Effector memory CD8-positive, alpha-beta T cell (primary cell): ENCODE measurements at regions not wholly inside any gene's neighbourhood (a gene's known extent, or its start where the extent isn't known, plus 50 kb on each side); places are given as distances from the start of the nearest gene placed in this dataset.

Experiments
- ATAC-seq: fragments of 150-1000 bp; cut with Tn5 transposase; replicated peaks from 2 replicates; pipeline ENCODE4 v1.10.0; 2021; ENCODE audit warnings: mild to moderate bottlenecking, moderate library complexity
- DNase-seq, 3 experiments: peaks; one replicate each; pipeline ENCODE4 v3.0.0; 2021
- H3K27ac Mint-ChIP-seq, 2 donors: one replicate each; pipeline ENCODE4 v1.8.0; 2022; ENCODE audit warnings: mild to moderate bottlenecking in 2 of 2, mixed read lengths in 2 of 2, moderate library complexity in 2 of 2
- H3K27me3 Mint-ChIP-seq, 2 donors: one replicate each; pipeline ENCODE4 v1.8.0; 2022; ENCODE audit warnings: mixed read lengths in 2 of 2
- H3K36me3 Mint-ChIP-seq: one replicate; pipeline ENCODE4 v1.8.0; 2022; ENCODE audit warnings: mild to moderate bottlenecking, moderate library complexity, mixed read lengths; ENCODE audit not compliant: insufficient read depth
- H3K4me1 Mint-ChIP-seq, 2 donors: one replicate each; pipeline ENCODE4 v1.8.0; 2022; ENCODE audit warnings: low read depth in 2 of 2, mixed read lengths in 2 of 2
- H3K4me3 Mint-ChIP-seq, 2 donors: one replicate each; pipeline ENCODE4 v1.8.0; 2022; ENCODE audit warnings: mild to moderate bottlenecking in 2 of 2, mixed read lengths in 2 of 2, moderate library complexity in 2 of 2
- H3K9me3 Mint-ChIP-seq, 2 donors: one replicate each; pipeline ENCODE4 v1.8.0; 2022; ENCODE audit warnings: mixed read lengths in 2 of 2

DNA sequence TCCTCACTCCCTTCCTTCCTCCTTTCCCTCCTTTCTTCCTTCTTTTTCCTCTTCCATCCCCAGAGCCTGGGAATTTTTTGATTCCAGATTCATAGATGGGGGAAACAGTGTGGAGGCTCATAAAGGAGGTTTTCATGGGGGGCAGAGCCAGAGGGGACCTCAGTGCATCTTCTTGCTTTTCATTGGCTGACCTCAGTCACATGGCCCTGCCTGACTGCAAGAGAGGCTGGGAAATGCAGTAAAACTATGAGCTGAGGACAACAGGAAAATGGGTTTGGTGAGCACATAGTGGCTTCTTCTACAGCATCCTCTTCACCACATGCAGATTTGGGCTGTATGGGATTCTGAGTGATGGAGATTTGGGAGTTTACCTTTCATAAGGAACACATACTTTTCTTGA, 437.1 kb upstream of the TBX3 start:
- Mint-ChIP-seq H3K27ac (no peak overlapping the region), H3K4me1 (no peaks in the 10 kb centered on the region), H3K9me3 (peaks cover 5 to 15% of the 10 kb centered on the region in 2 donors), H3K36me3 (no peaks in the 10 kb centered on the region), H3K4me3 (no peak overlapping the region), H3K27me3 (no peaks in the 10 kb centered on the region)
- DNase-seq, result no peak
- no peak for ATAC-seq

DNA sequence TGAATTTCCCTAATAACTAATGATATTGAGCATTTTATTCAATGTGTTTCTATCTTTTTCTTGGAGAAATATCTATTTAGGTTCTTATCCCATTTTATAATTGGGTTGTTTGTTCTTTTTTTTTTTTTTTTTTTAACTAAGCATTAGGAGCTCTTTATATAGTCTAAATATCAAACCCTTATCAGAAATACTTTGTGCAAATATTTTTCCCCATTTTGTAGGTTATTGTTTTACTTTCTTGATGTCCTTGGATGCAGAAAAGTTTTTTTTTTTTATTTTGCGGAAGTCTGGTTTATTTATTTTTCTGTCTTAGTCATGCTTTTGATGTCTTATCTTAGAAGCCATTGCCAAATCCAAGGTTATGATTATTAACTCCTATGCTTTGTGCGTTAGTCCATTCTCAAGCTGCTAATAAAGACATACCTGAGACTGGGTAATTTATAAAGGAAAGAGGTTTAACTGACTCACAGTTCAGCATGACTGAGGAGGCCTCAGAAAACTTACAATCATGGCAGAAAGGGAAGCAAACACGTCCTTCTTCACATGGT, 434.3 kb upstream of the TBX3 start:
- H3K27me3 Mint-ChIP-seq, result no peaks in the 10 kb centered on the region
- DNase-seq (no peak), ATAC-seq (no peak)
- H3K9me3 Mint-ChIP-seq, result peaks cover 7 to 9% of the 10 kb centered on the region in 2 donors
- H3K4me1 Mint-ChIP-seq, result no peaks in the 10 kb centered on the region
- no peak overlapping the region for H3K4me3 Mint-ChIP-seq
- no peak overlapping the region for H3K27ac Mint-ChIP-seq
- no peaks in the 10 kb centered on the region for H3K36me3 Mint-ChIP-seq

DNA sequence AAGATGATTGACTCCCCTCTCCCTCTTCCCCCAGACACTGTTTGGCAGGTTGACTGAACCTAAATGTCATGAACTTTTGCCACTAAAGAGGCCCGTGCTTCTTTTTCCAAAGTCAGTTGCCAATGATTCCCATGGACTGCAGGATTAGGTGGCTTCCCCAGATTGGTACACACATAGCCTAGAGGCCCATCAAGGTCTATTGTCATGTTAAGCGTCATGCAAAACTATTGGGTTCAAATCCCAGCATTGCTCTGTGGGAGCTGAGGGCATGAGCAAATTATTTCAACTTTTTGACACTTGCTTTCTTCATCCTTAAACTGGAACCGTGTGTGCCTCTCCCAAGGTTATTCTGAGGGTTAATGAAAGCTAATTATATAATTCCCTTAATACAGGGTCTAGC, 430.2 kb upstream of the TBX3 start:
- H3K27ac Mint-ChIP-seq, result no peak overlapping the region
- DNase-seq, result no peak
- H3K9me3 Mint-ChIP-seq, result peaks cover 0 to 4% of the 10 kb centered on the region in 2 donors
- H3K4me1 Mint-ChIP-seq, result no peaks in the 10 kb centered on the region
- H3K4me3 Mint-ChIP-seq, result no peak overlapping the region
- peaks cover 3% of the 10 kb centered on the region for H3K36me3 Mint-ChIP-seq
- no peak for ATAC-seq
- H3K27me3 Mint-ChIP-seq, result no peaks in the 10 kb centered on the region

DNA sequence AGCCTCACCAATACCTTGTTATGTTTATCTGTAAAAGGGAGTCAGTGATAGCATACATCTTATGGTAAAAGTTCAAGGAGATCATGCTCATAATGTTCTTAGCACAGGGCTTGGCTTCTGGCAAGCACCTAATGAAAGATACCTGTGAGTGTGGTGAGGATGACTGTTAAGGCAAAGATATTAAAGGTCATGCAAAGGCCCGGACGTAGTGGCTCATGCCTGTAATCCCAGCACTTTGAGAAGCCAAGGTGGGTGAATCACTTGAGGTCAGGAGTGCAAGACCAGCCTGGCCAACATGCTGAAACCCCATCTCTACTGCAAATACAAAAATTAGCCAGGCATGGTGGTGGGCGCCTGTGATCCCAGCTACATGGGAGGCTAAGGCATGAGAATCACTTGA, 425.9 kb upstream of the TBX3 start:
- Mint-ChIP-seq H3K27me3 (no peaks in the 10 kb centered on the region), H3K9me3 (peaks cover 7 to 13% of the 10 kb centered on the region in 2 donors), H3K36me3 (peaks cover 3% of the 10 kb centered on the region), H3K4me1 (no peaks in the 10 kb centered on the region), H3K4me3 (no peak overlapping the region), H3K27ac (no peak overlapping the region)
- ATAC-seq (no peak), DNase-seq (no peak)

DNA sequence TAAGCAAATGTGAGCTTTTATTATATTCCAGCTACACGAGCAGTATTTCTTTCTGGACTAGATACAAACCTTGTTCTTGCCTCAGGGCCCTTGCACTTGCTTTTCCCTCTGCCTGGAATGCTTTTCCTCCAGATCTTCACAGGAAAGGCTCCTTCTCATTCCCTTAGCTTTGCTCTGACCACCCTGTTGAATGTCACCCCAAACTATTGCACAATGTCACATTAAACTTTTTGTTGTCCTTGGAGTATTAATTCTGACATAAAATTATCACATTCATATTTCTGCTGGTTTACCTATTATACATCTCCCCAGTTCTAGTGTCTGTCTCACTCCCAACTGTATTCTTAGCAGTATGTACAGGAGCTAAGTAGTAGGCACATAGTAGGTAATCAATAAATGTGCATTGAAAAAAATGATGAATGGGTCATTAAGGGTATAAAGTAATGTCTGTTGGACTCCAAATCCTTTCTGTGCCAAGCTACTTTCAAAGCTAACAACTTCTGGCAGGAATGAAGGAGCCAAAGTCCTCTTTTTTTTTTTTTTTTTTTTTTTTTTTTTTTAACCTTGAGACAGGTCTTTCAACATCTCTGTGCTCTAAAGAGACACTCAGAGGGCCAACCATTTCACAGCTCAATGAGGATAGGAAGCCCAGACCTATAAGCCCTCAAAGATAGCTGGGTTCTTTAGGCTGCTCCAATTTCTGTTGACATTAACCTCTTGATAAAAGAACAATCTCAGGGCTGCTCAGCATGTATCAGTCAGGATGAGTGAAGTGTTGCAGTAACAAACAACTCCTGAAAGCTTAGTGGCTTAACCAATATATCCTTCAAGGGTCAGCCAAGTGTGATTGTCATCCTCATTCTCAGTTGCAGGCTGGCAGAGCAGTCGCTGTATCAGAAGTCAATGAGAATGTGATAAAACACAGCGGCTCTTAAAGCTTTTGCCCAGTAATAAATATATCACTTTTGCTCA, 424.4 kb upstream of the TBX3 start:
- no peak for ATAC-seq
- no peak overlapping the region for H3K27ac Mint-ChIP-seq
- H3K27me3 Mint-ChIP-seq, result no peaks in the 10 kb centered on the region
- DNase-seq, result no peak
- peaks cover 3% of the 10 kb centered on the region for H3K36me3 Mint-ChIP-seq
- H3K4me3 Mint-ChIP-seq, result no peak overlapping the region
- H3K4me1 Mint-ChIP-seq, result no peaks in the 10 kb centered on the region
- H3K9me3 Mint-ChIP-seq, result peaks cover 10 to 19% of the 10 kb centered on the region in 2 donors

DNA sequence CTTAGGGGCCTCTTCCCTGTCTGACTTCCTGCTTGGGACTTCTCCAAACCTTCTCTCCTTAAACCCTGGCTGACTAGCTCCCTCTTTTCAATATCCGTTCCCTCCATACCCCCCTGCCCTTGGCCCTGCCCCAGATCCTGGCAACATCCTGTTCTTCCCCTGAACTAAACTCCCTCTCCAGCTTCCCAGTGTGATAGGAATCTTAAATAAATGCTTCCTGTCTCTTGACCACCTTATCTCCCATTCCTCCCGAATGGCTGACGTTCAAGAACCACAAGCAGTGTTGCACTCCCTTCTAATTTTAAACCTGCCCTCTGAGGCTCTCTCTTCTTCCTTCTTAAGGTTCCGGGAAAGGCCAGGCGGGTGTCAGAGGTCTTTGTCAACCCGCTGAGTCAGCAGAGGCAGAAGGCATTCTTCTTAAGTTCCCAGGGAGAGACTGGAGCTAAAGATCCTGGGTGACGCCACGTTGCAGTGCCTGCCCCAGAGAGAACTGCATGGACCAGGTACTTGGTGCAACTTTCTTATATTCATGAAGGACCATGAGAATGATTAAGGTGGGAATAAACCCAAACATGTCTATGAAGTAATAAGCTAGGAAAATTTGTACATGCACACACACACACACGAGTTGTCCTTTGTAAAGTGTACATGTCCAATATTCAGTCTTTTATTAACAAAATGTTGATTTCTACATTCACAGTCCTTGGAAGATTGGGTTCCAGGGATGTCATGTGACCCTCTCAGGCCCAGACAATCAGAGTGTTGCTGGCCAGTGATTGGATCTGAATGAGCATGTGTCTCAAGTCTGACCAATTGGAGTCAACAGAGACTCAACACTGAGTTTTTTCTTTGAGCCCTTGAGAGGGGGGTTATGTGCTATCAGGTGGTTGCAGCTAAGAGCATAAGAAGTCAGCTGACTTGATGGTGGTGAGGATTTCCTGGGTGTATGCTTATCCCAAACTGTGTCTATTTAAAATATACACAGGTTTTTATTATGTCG, 420.2 kb upstream of the TBX3 start:
- ATAC-seq (no peak), DNase-seq (no peak)
- Mint-ChIP-seq H3K27ac (no peak overlapping the region), H3K4me3 (no peak overlapping the region), H3K36me3 (no peaks in the 10 kb centered on the region), H3K9me3 (peaks cover 14 to 27% of the 10 kb centered on the region in 2 donors), H3K4me1 (no peaks in the 10 kb centered on the region), H3K27me3 (no peaks in the 10 kb centered on the region)

DNA sequence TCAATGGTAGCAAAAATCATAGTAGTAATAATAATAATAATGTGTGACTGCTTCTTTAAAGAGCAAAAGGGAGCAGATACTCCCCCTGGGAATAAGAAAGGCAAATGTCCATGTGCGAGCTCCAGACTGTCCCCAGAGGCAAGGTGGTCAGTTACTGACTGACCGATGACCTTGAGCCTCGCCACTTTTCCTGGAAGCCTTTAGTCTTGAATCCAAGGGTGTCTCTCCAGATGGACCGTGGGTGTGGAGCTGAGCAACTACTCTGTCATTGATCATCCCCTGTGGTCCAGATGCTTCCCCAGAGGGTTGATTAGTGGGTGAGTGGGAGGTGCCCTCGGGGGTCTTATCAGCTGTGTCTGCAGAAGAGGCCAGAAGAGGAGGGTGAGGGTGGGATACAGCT, 418.5 kb upstream of the TBX3 start:
- Mint-ChIP-seq H3K27me3 (no peaks in the 10 kb centered on the region), H3K27ac (no peak overlapping the region), H3K9me3 (peaks cover 21 to 34% of the 10 kb centered on the region in 2 donors), H3K36me3 (no peaks in the 10 kb centered on the region), H3K4me3 (no peak overlapping the region), H3K4me1 (no peaks in the 10 kb centered on the region)
- ATAC-seq (no peak), DNase-seq (no peak)

DNA sequence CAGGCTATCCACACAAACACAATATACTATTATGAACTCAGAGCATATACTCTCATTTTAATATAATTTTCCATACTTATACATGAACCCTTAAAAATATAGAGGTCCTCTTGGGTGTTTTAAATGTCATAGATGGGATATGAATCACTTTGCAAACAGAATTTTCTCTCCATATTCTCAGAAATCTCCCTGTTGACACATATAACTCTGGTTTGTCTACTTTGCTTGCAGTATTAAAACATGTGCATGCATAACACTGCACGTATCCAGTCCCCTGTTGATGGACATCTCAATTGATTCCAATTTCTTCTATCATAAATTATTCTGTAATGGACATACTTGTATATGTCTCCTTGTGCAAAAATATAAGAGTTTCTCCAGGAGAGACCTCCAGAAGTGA, 417.5 kb upstream of the TBX3 start:
- ATAC-seq, result no peak
- Mint-ChIP-seq H3K36me3 (no peaks in the 10 kb centered on the region), H3K4me3 (no peak overlapping the region)

DNA sequence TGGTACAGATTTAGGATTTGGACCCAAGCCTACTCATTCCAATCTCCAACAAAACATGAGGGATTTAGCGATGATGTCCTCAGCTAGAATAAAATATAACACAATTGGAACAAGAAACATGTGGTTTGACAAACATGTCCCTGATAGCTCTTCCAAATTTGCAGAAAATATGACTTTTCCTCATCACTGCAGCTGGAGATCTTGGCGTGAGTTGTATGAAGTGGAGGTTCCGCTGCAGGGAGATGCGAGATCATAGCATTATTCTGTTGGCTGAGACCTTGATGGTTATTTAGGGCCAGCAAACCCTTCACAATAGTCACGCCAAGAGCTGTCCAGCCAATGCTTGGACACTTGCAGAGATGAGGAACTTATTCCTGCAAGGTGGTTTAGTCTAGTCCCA, 413.4 kb upstream of the TBX3 start:
- DNase-seq (no peak), ATAC-seq (no peak)
- no peaks in the 10 kb centered on the region for H3K36me3 Mint-ChIP-seq
- H3K4me1 Mint-ChIP-seq, result no peaks in the 10 kb centered on the region
- no peak overlapping the region for H3K27ac Mint-ChIP-seq
- H3K27me3 Mint-ChIP-seq, result no peaks in the 10 kb centered on the region
- peaks cover 15 to 24% of the 10 kb centered on the region in 2 donors for H3K9me3 Mint-ChIP-seq
- no peak overlapping the region for H3K4me3 Mint-ChIP-seq

More for the DNA sequence above, 417.5 kb upstream of the TBX3 start:
- Mint-ChIP-seq H3K27me3 (no peaks in the 10 kb centered on the region), H3K4me1 (no peaks in the 10 kb centered on the region), H3K9me3 (peaks cover 22 to 29% of the 10 kb centered on the region in 2 donors), H3K27ac (no peak overlapping the region)
- DNase-seq, result no peak

DNA sequence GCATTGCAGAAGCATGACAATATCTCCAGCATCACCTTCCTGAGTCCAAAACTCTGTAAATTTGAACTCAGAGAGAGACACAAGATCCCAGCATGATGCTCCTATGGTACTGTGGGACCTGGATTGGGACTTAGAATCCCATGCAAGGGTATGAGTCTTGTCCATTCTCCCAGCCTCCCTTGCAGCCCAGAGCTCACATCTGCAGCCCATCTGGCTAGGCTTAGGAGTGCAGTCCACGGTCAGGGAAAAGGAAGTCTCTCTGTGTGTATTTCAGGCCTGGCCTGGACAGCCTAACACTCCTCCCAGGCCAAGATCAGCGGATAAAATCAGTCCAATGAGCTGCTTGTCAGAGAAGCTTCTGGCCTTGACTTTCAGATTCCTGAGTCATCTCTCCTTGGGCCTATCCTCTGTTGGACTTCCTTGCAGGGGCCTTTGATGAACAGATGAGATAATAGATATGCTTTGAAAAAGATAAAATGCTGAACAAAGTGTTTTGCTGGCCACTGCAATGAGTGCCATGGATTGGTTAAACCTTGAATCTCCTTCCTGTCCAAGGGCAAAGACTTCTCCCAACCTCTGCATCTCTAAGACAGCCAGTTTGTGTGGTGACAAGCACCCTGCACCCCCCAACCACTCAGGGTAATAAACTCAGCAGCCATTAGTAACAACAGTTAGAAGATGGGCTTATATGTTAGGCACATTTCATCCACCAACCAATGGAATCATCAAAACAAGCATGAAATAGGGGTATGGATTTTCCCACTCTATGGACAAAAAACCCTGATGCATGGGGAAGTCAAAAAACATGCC, 412.8 kb upstream of the TBX3 start:
- Mint-ChIP-seq H3K36me3 (no peaks in the 10 kb centered on the region), H3K4me3 (no peak overlapping the region), H3K9me3 (peaks cover 19 to 25% of the 10 kb centered on the region in 2 donors), H3K4me1 (no peaks in the 10 kb centered on the region), H3K27me3 (no peaks in the 10 kb centered on the region), H3K27ac (no peak overlapping the region)
- ATAC-seq, result no peak
- DNase-seq, result no peak

DNA sequence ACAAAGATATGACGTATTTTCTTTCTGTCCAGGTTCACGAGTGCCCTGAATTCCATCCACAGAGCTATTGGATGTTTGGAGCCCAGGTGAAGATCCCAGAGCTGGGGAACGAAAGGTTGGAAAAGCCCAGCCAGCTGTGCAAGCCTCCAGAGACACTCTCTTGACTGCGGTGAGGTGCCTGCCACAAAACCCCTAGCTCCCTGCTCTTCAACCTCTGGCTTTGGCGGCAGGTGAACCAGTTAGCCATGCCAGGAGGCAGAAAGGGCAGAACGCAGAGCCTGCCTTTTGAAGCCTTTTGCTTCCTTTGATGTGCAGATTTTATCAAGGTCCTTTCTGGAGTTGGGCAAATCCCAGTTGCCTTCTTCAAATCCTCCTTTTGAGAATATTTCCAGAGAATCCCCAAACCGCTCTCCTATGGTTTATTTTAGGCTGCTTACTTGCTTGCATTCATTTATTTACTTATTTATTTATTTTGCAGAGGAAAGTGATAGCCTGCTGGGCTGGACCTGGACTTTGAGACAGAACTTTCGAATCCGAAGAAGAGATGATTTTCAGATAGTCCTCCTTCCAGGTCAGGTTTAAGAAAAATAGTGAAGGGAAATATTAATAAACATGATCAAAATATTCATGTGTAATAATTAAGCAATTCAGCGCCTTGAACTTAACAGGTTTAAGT, 411.2 kb upstream of the TBX3 start:
- H3K9me3 Mint-ChIP-seq, result peaks cover 23% of the 10 kb centered on the region in 2 donors
- ATAC-seq, result no peak

DNA sequence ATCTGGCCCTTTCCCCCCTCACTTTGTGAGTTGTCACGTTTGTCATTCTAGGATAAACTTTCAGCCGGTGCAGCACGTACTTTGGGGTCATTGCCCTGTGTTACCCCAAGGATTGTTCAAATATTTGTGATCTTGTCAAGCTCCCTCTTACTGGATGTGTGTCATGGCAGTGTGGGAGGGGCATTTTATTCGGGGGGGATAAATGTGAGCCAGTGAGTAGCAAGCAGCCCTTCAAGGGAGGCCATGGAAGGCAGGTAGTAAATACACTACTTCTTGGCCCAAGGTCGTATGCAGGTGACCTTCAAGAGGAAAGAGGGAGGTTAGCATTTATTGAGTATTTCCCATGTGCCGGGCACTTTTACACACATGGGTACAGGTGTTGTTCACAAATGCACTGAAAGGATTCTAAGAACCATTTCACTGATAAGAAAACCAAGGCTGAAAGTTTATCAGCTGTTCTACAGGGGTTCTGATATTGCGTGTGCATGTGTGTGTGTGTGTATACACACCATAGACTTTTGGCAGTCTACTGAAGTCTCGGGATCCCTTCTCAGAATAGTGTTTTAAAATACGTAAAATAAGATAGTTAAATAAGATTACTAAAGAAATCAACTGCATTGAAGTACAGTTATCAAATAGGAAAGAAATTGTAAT, 410.3 kb upstream of the TBX3 start:
- Mint-ChIP-seq H3K9me3 (peaks cover 20 to 23% of the 10 kb centered on the region in 2 donors), H3K4me3 (no peak overlapping the region), H3K4me1 (no peaks in the 10 kb centered on the region), H3K36me3 (no peaks in the 10 kb centered on the region), H3K27me3 (no peaks in the 10 kb centered on the region), H3K27ac (no peak overlapping the region)
- ATAC-seq (no peak), DNase-seq (no peak)

More for the DNA sequence above, 411.2 kb upstream of the TBX3 start:
- no peak overlapping the region for H3K27ac Mint-ChIP-seq
- no peaks in the 10 kb centered on the region for H3K36me3 Mint-ChIP-seq
- no peak overlapping the region for H3K4me3 Mint-ChIP-seq
- H3K4me1 Mint-ChIP-seq, result no peaks in the 10 kb centered on the region
- H3K27me3 Mint-ChIP-seq, result no peaks in the 10 kb centered on the region
- DNase-seq, result no peak
